ENCODE measurements at regions not wholly inside any gene's neighbourhood (a gene's known extent, or its start where the extent isn't known, plus 50 kb on each side); places are given as distances from the start of the nearest gene placed in this dataset.

DNA sequence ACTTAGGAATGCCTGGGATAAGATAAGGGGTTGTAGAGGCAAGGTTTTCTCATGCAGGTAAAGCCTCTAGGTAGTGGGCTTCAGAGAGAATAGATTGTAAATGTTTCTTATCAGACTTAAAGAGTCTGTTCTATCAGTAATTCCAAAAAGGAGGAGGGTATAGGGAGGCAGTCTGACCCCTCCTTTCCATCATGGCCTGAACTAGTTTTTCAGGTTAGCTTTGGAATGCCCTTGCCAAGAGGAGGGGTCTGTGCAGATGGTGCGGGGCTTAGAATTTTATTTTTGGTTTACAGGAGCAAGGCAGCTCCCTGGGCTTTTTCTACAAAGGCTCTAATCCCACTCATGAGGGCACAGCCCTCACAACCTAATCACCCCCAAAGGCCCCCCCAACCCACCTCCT lies 135.0 kb downstream of the B3GNT2 start:
- intact Hi-C loops (cut with micrococcal nuclease): no loop called here
- H4K20me1 ChIP-seq (ENCODE audit: insufficient read depth): no peaks in the 10 kb centered on the region
- H3K9ac ChIP-seq (ENCODE audit: low read length): no peak overlapping the region
- no peaks in the 10 kb centered on the region for H3K9me3 ChIP-seq (ENCODE audit: control insufficient read depth in 1 of 2, insufficient read depth in 1 of 2, low read depth in 1 of 2, low read length in 2 of 2)
- ChIA-PET POLR2A (no interaction called here), CTCF (no interaction called here), RAD21 (ENCODE audit: low non-redundant PET in 1 of 2, low total read pairs in 2 of 2, uncharacterized antibody in 2 of 2, unreplicated experiment in 2 of 2) (no interaction called here)
- H3K4me2 ChIP-seq (ENCODE audit: low read length): no peak overlapping the region
- H3K36me3 ChIP-seq (ENCODE audit: control insufficient read depth in 1 of 2, insufficient read depth in 2 of 2, low read length in 2 of 2): no peaks in the 10 kb centered on the region
- H3K9me2 ChIP-seq (ENCODE audit: insufficient read depth): no peaks in the 10 kb centered on the region
- H2AFZ ChIP-seq (ENCODE audit: low read depth, low read length, poor library complexity, severe bottlenecking): no peak overlapping the region
- H3K79me2 ChIP-seq (ENCODE audit: insufficient read depth, low read length): no peaks in the 10 kb centered on the region
- H3K4me1 ChIP-seq (ENCODE audit: control insufficient read depth in 1 of 2, insufficient read depth in 2 of 2, low read length in 2 of 2): no peaks in the 10 kb centered on the region
- ATAC-seq: no peak
- DNase-seq (ENCODE audit: low read depth, low spot score): no peak
- H3K27me3 ChIP-seq (ENCODE audit: insufficient read depth, low read length): no peaks in the 10 kb centered on the region
- no peak overlapping the region for H3K27ac ChIP-seq (ENCODE audit: low read depth, low read length)
- no TSS peak for BruUV-seq (replicated peaks)
- TF ChIP-seq RAD21 (IDR thresholded peaks at IDR 0.05; ENCODE audit: low read depth) (no peak), ELF1 (IDR thresholded peaks at IDR 0.05; ENCODE audit: borderline replicate concordance, low read depth) (no peak), POLR2AphosphoS5 (IDR thresholded peaks at IDR 0.05; ENCODE audit: low read depth, low read length) (no peak), POLR2A (IDR thresholded peaks at IDR 0.05; ENCODE audit: borderline replicate concordance, extremely low read depth, insufficient read depth, insufficient read length) (no peak), FOSL1 (IDR thresholded peaks at IDR 0.05; ENCODE audit: low read depth) (no peak), EZH2 (IDR thresholded peaks at IDR 0.05) (no peak), SRF (IDR thresholded peaks at IDR 0.05; ENCODE audit: low read depth) (no peak), TCF7L2 (IDR thresholded peaks at IDR 0.05; ENCODE audit: borderline replicate concordance, extremely low read depth, insufficient read depth, insufficient read length) (no peak), JUND (IDR thresholded peaks at IDR 0.05) (no peak), CBX3 (IDR thresholded peaks at IDR 0.05; ENCODE audit: low read depth) (no peak), MAX (IDR thresholded peaks at IDR 0.05) (no peak), EGR1 (IDR thresholded peaks at IDR 0.05; ENCODE audit: low read depth) (no peak), CEBPB (IDR thresholded peaks at IDR 0.05; ENCODE audit: low read depth) (no peak), EZH2phosphoT487 (IDR thresholded peaks at IDR 0.05; ENCODE audit: borderline replicate concordance) (no peak), YY1 (IDR thresholded peaks at IDR 0.05; ENCODE audit: extremely low read depth, insufficient replicate concordance, low read depth, low read length) (no peak), REST (IDR thresholded peaks at IDR 0.05; ENCODE audit: low read depth) (no peak), ZBTB33 (IDR thresholded peaks at IDR 0.05; ENCODE audit: extremely low read depth, insufficient replicate concordance, low read length) (no peak)
- TF ChIP-seq, protein P1, sequence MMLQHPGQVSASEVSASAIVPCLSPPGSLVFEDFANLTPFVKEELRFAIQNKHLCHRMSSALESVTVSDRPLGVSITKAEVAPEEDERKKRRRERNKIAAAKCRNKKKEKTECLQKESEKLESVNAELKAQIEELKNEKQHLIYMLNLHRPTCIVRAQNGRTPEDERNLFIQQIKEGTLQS (IDR thresholded peaks at IDR 0.05): no peak
- H3K4me3 ChIP-seq (replicated peaks in 1 of 2; ENCODE audit: low read depth in 1 of 2, low read length in 2 of 2): no peak overlapping the region

Data from HCT116 (cell line).